IMR-90 (cell line): ENCODE measurements at regions not wholly inside any gene's neighbourhood (a gene's known extent, or its start where the extent isn't known, plus 50 kb on each side); places are given as distances from the start of the nearest gene placed in this dataset.

Experiments
- ATAC-seq: fragments of 200-7000 bp; cut with Tn5 transposase; 2 replicates; pipeline ENCODE4 v1.9.1; 2020; ENCODE audit warnings: low read depth, mild to moderate bottlenecking, moderate library complexity
- BruUV-seq: library from RNA; stranded (reverse); fragments of 400-500 nt; replicated peaks from 2 replicates; lab custom pipeline; 2021; lab: Mats Ljungman, UMichigan
- CTCF ChIA-PET: fragments of 300-600 bp; formaldehyde crosslinking; extraction: SDS; loops from one replicate; lab custom pipeline; 2021; ENCODE audit warnings: antibody characterized with exemption; lab: Yijun Ruan, JAX
- POLR2A ChIA-PET: fragments of 300-600 bp; sonication (Branson Sonifier 250); formaldehyde crosslinking; loops from one replicate; lab custom pipeline; 2022; ENCODE audit warnings: antibody characterized with exemption; ENCODE audit not compliant: unreplicated experiment; lab: Charles Lee
- DNase-seq: peaks from one replicate; pipeline ENCODE4 v3.0.0; 2013
- H2AFZ ChIP-seq: replicated peaks from 2 replicates; pipeline ENCODE3; 2013; ENCODE audit warnings: low read length, mild to moderate bottlenecking; ENCODE audit not compliant: poor library complexity
- H2AK5ac ChIP-seq: 2 replicates; pipeline ENCODE4 v1.6.1; 2013; ENCODE audit warnings: low read depth, low read length, inconsistent platforms
- H2AK9ac ChIP-seq: replicated peaks from 2 replicates; pipeline ENCODE3; 2013; ENCODE audit warnings: mild to moderate bottlenecking, low read depth, low read length, moderate library complexity; ENCODE audit not compliant: poor library complexity
- H2BK120ac ChIP-seq: 2 replicates; pipeline ENCODE4 v1.6.1; 2013; ENCODE audit warnings: low read depth, low read length, inconsistent platforms
- H2BK15ac ChIP-seq: 3 replicates; pipeline ENCODE4 v1.6.1; 2013; ENCODE audit warnings: low read depth, low read length, inconsistent platforms
- H2BK20ac ChIP-seq: 2 replicates; pipeline ENCODE4 v1.6.1; 2013; ENCODE audit warnings: low read depth, mild to moderate bottlenecking, inconsistent platforms, low read length, moderate library complexity
- H2BK5ac ChIP-seq: 2 replicates; pipeline ENCODE4 v1.6.1; 2013; ENCODE audit warnings: mild to moderate bottlenecking, low read depth, low read length, inconsistent platforms; ENCODE audit not compliant: poor library complexity, severe bottlenecking
- H3K14ac ChIP-seq: replicated peaks from 2 replicates; pipeline ENCODE4 v1.6.1; 2013; ENCODE audit warnings: low read depth, low read length, inconsistent platforms
- H3K18ac ChIP-seq: 2 replicates; pipeline ENCODE4 v1.6.1; 2013; ENCODE audit warnings: low read depth, low read length, control low read depth
- H3K23ac ChIP-seq: 2 replicates; pipeline ENCODE4 v1.6.1; 2013; ENCODE audit warnings: low read depth, low read length, inconsistent platforms
- H3K27ac ChIP-seq: 2 replicates; pipeline ENCODE4 v1.5.1; 2013; ENCODE audit warnings: mild to moderate bottlenecking, control low read depth, low read length; ENCODE audit not compliant: insufficient read depth
- H3K27me3 ChIP-seq: 2 replicates; pipeline ENCODE4 v1.6.1; 2013; ENCODE audit warnings: low read length; ENCODE audit not compliant: control insufficient read depth, insufficient read depth
- H3K36me3 ChIP-seq: 2 replicates; pipeline ENCODE4 v1.6.1; 2013; ENCODE audit warnings: low read length, mixed read lengths; ENCODE audit not compliant: control insufficient read depth, insufficient read depth
- H3K4ac ChIP-seq: 2 replicates; pipeline ENCODE4 v1.6.1; 2013; ENCODE audit warnings: low read depth, low read length, inconsistent platforms
- H3K4me1 ChIP-seq: 2 replicates; pipeline ENCODE4 v1.6.1; 2013; ENCODE audit warnings: low read length, mixed read lengths; ENCODE audit not compliant: control insufficient read depth, insufficient read depth
- H3K4me2 ChIP-seq: 2 replicates; pipeline ENCODE4 v1.6.1; 2013; ENCODE audit warnings: low read depth, mild to moderate bottlenecking, control low read depth, low read length, moderate library complexity
- H3K4me3 ChIP-seq: 2 replicates; pipeline ENCODE4 v1.5.1; 2013; ENCODE audit warnings: low read depth, mild to moderate bottlenecking, control low read depth, low read length, moderate library complexity; ENCODE audit not compliant: insufficient read depth
- H3K56ac ChIP-seq: 2 replicates; pipeline ENCODE4 v1.6.1; 2013; ENCODE audit warnings: low read length, inconsistent platforms; ENCODE audit not compliant: insufficient read depth; ENCODE audit errors: extremely low read depth
- H3K79me1 ChIP-seq, 2 experiments: 2 replicates each; pipeline ENCODE4 v1.6.1; 2013; ENCODE audit warnings: low read length in 2 of 2, inconsistent platforms in 1 of 2, low read depth in 1 of 2
- H3K9ac ChIP-seq: 2 replicates; pipeline ENCODE4 v1.6.1; 2013; ENCODE audit warnings: low read depth, low read length, control low read depth
- H3K9me1 ChIP-seq: 2 replicates; pipeline ENCODE4 v1.6.1; 2013; ENCODE audit warnings: low read length, inconsistent platforms; ENCODE audit not compliant: insufficient read depth
- H3K9me3 ChIP-seq: 2 replicates; pipeline ENCODE4 v1.6.1; 2013; ENCODE audit warnings: low read length; ENCODE audit not compliant: control insufficient read depth, insufficient read depth
- H4K20me1 ChIP-seq: 2 replicates; pipeline ENCODE4 v1.6.1; 2013; ENCODE audit warnings: low read length, inconsistent platforms; ENCODE audit not compliant: insufficient read depth
- H4K5ac ChIP-seq: 2 replicates; pipeline ENCODE4 v1.6.1; 2013; ENCODE audit warnings: mild to moderate bottlenecking, low read depth, low read length, control low read depth
- H4K8ac ChIP-seq, 2 experiments: 2 replicates each; pipeline ENCODE4 v1.6.1; 2013; ENCODE audit warnings: low read depth in 2 of 2, low read length in 2 of 2, control low read depth in 1 of 2, inconsistent platforms in 1 of 2
- H4K91ac ChIP-seq: 2 replicates; pipeline ENCODE4 v1.6.1; 2013; ENCODE audit warnings: low read depth, low read length, inconsistent platforms; ENCODE audit not compliant: insufficient read depth
- BHLHE40 ChIP-seq: fragments of 150-350 bp; IDR thresholded peaks from 2 replicates; pipeline ENCODE4 v1.6.1; 2016; ENCODE audit warnings: mild to moderate bottlenecking, low read depth, low read length
- CEBPB ChIP-seq: IDR thresholded peaks from 2 replicates; pipeline ENCODE4 v1.6.1; 2012; ENCODE audit warnings: low read depth, low read length, improper control_type of control experiment
- CHD1 ChIP-seq: IDR thresholded peaks from 2 replicates; pipeline ENCODE4 v1.6.1; 2012; ENCODE audit warnings: low read depth, low read length, improper control_type of control experiment
- CTCF ChIP-seq: conservative IDR thresholded peaks from 2 replicates; pipeline ENCODE4 v1.5.1; 2012; ENCODE audit warnings: mild to moderate bottlenecking, low read depth, low read length, improper control_type of control experiment
- ELK1 ChIP-seq: fragments of 150-350 bp; IDR thresholded peaks from 2 replicates; pipeline ENCODE4 v1.6.1; 2016; ENCODE audit warnings: low read depth, mild to moderate bottlenecking, low read length, moderate library complexity, borderline replicate concordance
- FOS ChIP-seq: fragments of 150-350 bp; IDR thresholded peaks from 2 replicates; pipeline ENCODE4 v1.6.1; 2016; ENCODE audit warnings: low read depth, low read length
- MAFK ChIP-seq: IDR thresholded peaks from 2 replicates; pipeline ENCODE4 v1.6.1; 2012; ENCODE audit warnings: low read depth, low read length, improper control_type of control experiment
- MAZ ChIP-seq: IDR thresholded peaks from 2 replicates; pipeline ENCODE4 v1.6.1; 2012; ENCODE audit warnings: low read depth, mild to moderate bottlenecking, low read length, improper control_type of control experiment, moderate library complexity, borderline replicate concordance
- MXI1 ChIP-seq: IDR thresholded peaks from 2 replicates; pipeline ENCODE4 v1.6.1; 2012; ENCODE audit warnings: low read depth, mild to moderate bottlenecking, low read length, moderate library complexity, borderline replicate concordance
- NFE2L2 ChIP-seq: fragments of 150-350 bp; IDR thresholded peaks from 2 replicates; pipeline ENCODE4 v1.6.1; 2016; ENCODE audit warnings: low read depth, mild to moderate bottlenecking, low read length
- POLR2A ChIP-seq: IDR thresholded peaks from 2 replicates; pipeline ENCODE4 v1.6.1; 2012; ENCODE audit warnings: mild to moderate bottlenecking, low read depth, low read length
- RAD21 ChIP-seq: IDR thresholded peaks from 2 replicates; pipeline ENCODE4 v1.6.1; 2012; ENCODE audit warnings: low read length, improper control_type of control experiment
- RCOR1 ChIP-seq: IDR thresholded peaks from 2 replicates; pipeline ENCODE4 v1.6.1; 2012; ENCODE audit warnings: mild to moderate bottlenecking, low read length, improper control_type of control experiment; ENCODE audit not compliant: insufficient replicate concordance
- RFX5 ChIP-seq: IDR thresholded peaks from 2 replicates; pipeline ENCODE4 v1.8.0; 2012; ENCODE audit warnings: low read depth, mild to moderate bottlenecking, low read length, moderate library complexity
- SMC3 ChIP-seq: fragments of 150-350 bp; IDR thresholded peaks from 2 replicates; pipeline ENCODE4 v1.6.1; 2016; ENCODE audit warnings: low read depth, mild to moderate bottlenecking, antibody characterized with exemption, low read length, moderate library complexity
- USF2 ChIP-seq: fragments of 150-350 bp; IDR thresholded peaks from 2 replicates; pipeline ENCODE4 v1.6.1; 2017; ENCODE audit warnings: mild to moderate bottlenecking, antibody characterized with exemption, low read length, low read depth
- WGBS, 2 experiments: methylation state at CpG; one replicate each; pipeline versions ENCODE4 v1.1.5 to v1.1.7; 2013; ENCODE audit warnings: missing lambda C conversion rate in 2 of 2; ENCODE audit not compliant: insufficient read length in 1 of 2; ENCODE audit errors: extremely low coverage in 2 of 2; 5-methylcytosine and 5-hydroxymethylcytosine counted together
- dilution Hi-C: fragments of 300-500 bp; cut with HindIII; formaldehyde crosslinking; loops from one replicate; pipeline ENCODE4 v1.14.3; 2018; ENCODE audit warnings: low sequenced_read_pairs; ENCODE audit not compliant: unreplicated experiment
- in situ Hi-C: fragments of 300-500 bp; cut with MboI; formaldehyde crosslinking; loops from 3 replicates; pipeline ENCODE4 v1.14.3; 2019; ENCODE audit warnings: low sequenced_read_pairs, inconsistent platforms, mixed read lengths
- intact Hi-C: fragments of 100-400 bp; cut with micrococcal nuclease; formaldehyde crosslinking; loops from 2 replicates; pipeline ENCODE4 v1.10.0; 2022

GRCh38 chr5:3266861-3267260 is 328.8 kb upstream of the IRX1 start:
- H3K27me3 ChIP-seq, result no peaks in the 10 kb centered on the region
- no peak overlapping the region for H2AK9ac ChIP-seq
- H2AK5ac ChIP-seq, result no peak overlapping the region
- H4K8ac ChIP-seq, result no peak overlapping the region
- H3K18ac ChIP-seq, result no peak overlapping the region
- H3K4ac ChIP-seq, result no peak overlapping the region
- peaks cover 46% of the 10 kb centered on the region for H3K9me3 ChIP-seq
- WGBS, 2 experiments, result no CpG with 5 or more reads among the region's 5 CpGs
- H3K14ac ChIP-seq, result no peak overlapping the region
- no peaks in the 10 kb centered on the region for H3K36me3 ChIP-seq
- no peak overlapping the region for H2BK120ac ChIP-seq
- no peaks in the 10 kb centered on the region for H3K9me1 ChIP-seq
- H3K4me1 ChIP-seq, result no peaks in the 10 kb centered on the region
- no peak overlapping the region for H3K9ac ChIP-seq
- no peak overlapping the region for H3K4me2 ChIP-seq
- no TSS peak for BruUV-seq
- H3K79me1 ChIP-seq, result no peaks in the 10 kb centered on the region
- in situ Hi-C loops, result no loop called here
- H4K5ac ChIP-seq, result no peak overlapping the region
- no peaks in the 10 kb centered on the region for H4K20me1 ChIP-seq
- H3K23ac ChIP-seq, result no peak overlapping the region
- CTCF ChIA-PET, result no interaction called here
- dilution Hi-C loops, result no loop called here
- no peak overlapping the region for H3K56ac ChIP-seq
- H3K27ac ChIP-seq, result no peak overlapping the region
- H2BK5ac ChIP-seq, result no peak overlapping the region
- no peak overlapping the region for H2AFZ ChIP-seq
- no peak overlapping the region for H3K4me3 ChIP-seq
- POLR2A ChIA-PET, result no interaction called here
- ATAC-seq, result no peak
- H2BK20ac ChIP-seq, result no peak overlapping the region
- intact Hi-C loops, result no loop called here
- TF ChIP-seq BHLHE40, result no peak
- no peak for TF ChIP-seq CEBPB
- TF ChIP-seq SMC3, result no peak
- no peak for TF ChIP-seq NFE2L2
- TF ChIP-seq MAZ, result no peak
- no peak for TF ChIP-seq CHD1
- no peak for TF ChIP-seq RAD21
- TF ChIP-seq RCOR1, result no peak
- no peak for TF ChIP-seq RFX5
- no peak for TF ChIP-seq MXI1
- no peak for TF ChIP-seq MAFK
- no peak for TF ChIP-seq USF2
- no peak for TF ChIP-seq CTCF
- TF ChIP-seq POLR2A, result no peak
- TF ChIP-seq ELK1, result no peak
- TF ChIP-seq FOS, result no peak
- DNase-seq, result no peak
- no peak overlapping the region for H4K91ac ChIP-seq
- H2BK15ac ChIP-seq, result no peak overlapping the region
